LNCAP (cell line): ENCODE measurements at regions not wholly inside any gene's neighbourhood (a gene's known extent, or its start where the extent isn't known, plus 50 kb on each side); places are given as distances from the start of the nearest gene placed in this dataset.

Source experiments
- CTCF ChIP-seq: fragments of 450-650 bp; IDR thresholded peaks from 2 replicates; pipeline ENCODE4 v1.5.1; 2017; ENCODE audit warnings: mild to moderate bottlenecking

- TF ChIP-seq CTCF = no peak
Measured at GRCh38 chr1:209386156-209386555, 197.4 kb upstream of the CAMK1G start.

GRCh38 chr1:209387271-209387968, 196.1 kb upstream of the CAMK1G start:
- no peak for TF ChIP-seq CTCF

- no peak for TF ChIP-seq CTCF
Measured at GRCh38 chr1:209387969-209388329, 195.6 kb upstream of the CAMK1G start.

GRCh38 chr1:209388358-209388757, 195.2 kb upstream of the CAMK1G start:
- TF ChIP-seq CTCF = no peak

GRCh38 chr1:209389258-209389657, 194.3 kb upstream of the CAMK1G start:
- TF ChIP-seq CTCF = no peak

GRCh38 chr1:209389975-209390374, 193.5 kb upstream of the CAMK1G start:
- TF ChIP-seq CTCF = no peak

GRCh38 chr1:209390764-209391163, 192.8 kb upstream of the CAMK1G start:
- TF ChIP-seq CTCF = no peak

GRCh38 chr1:209391792-209392191, 191.7 kb upstream of the CAMK1G start:
- no peak for TF ChIP-seq CTCF
